HG03060 (cell line): ENCODE measurements at regions not wholly inside any gene's neighbourhood (a gene's known extent, or its start where the extent isn't known, plus 50 kb on each side); places are given as distances from the start of the nearest gene placed in this dataset.

Experiments used
- ATAC-seq: cut with Tn5 transposase; IDR thresholded peaks from one replicate; pipeline ENCODE4 v1.9.1; 2021; ENCODE audit warnings: low read depth, moderate number of reproducible peaks; ENCODE audit not compliant: unreplicated experiment

- ATAC-seq = no peak
Measured at GRCh38 chr2:217691920-217692666, 310.7 kb downstream of the TNS1 start.

GRCh38 chr2:217691516-217691915, 311.3 kb downstream of the TNS1 start:
- no peak for ATAC-seq

GRCh38 chr2:217689053-217689452, 313.7 kb downstream of the TNS1 start:
- ATAC-seq = no peak

- ATAC-seq = no peak
Measured at GRCh38 chr2:217688494-217688893, 314.3 kb downstream of the TNS1 start.

GRCh38 chr2:217687771-217688170, 315.0 kb downstream of the TNS1 start:
- ATAC-seq = no peak

- no peak for ATAC-seq
Measured at GRCh38 chr2:217685255-217685605, 317.6 kb downstream of the TNS1 start.

- ATAC-seq = no peak
Measured at GRCh38 chr2:217684431-217685254, 318.2 kb downstream of the TNS1 start.

- no peak for ATAC-seq
Measured at GRCh38 chr2:217683106-217683870, 319.5 kb downstream of the TNS1 start.

- ATAC-seq = no peak
Measured at GRCh38 chr2:217681791-217682190, 321.0 kb downstream of the TNS1 start.

GRCh38 chr2:217680381-217680780, 322.4 kb downstream of the TNS1 start:
- no peak for ATAC-seq

- no peak for ATAC-seq
Measured at GRCh38 chr2:217673627-217674026, 329.2 kb downstream of the TNS1 start.

GRCh38 chr2:217672472-217672871, 330.3 kb downstream of the TNS1 start:
- ATAC-seq = no peak

GRCh38 chr2:217671871-217672270, 330.9 kb downstream of the TNS1 start:
- no peak for ATAC-seq

- no peak for ATAC-seq
Measured at GRCh38 chr2:217671075-217671474, 331.7 kb downstream of the TNS1 start.

- no peak for ATAC-seq
Measured at GRCh38 chr2:217669831-217670230, 333.0 kb downstream of the TNS1 start.

- ATAC-seq = no peak
Measured at GRCh38 chr2:217667512-217667911, 335.3 kb downstream of the TNS1 start.

- no peak for ATAC-seq
Measured at GRCh38 chr2:217667035-217667434, 335.8 kb downstream of the TNS1 start.

- no peak for ATAC-seq
Measured at GRCh38 chr2:217666338-217666737, 336.5 kb downstream of the TNS1 start.

GRCh38 chr2:217664761-217665160, 338.0 kb downstream of the TNS1 start:
- ATAC-seq = no peak

GRCh38 chr2:217662984-217663602, 339.7 kb downstream of the TNS1 start:
- no peak for ATAC-seq

GRCh38 chr2:217661378-217661777, 341.4 kb downstream of the TNS1 start:
- no peak for ATAC-seq
